GM11168 (cell line): ENCODE measurements at regions not wholly inside any gene's neighbourhood (a gene's known extent, or its start where the extent isn't known, plus 50 kb on each side); places are given as distances from the start of the nearest gene placed in this dataset.
"Not testable (repeated sequence)": the region's sequence is repeated elsewhere in the genome, so short reads cannot be mapped to it uniquely, and the experiment has no call there.

Experiments used
- in situ Hi-C: fragments of 300-500 bp; cut with MboI; formaldehyde crosslinking; loops from one replicate; pipeline ENCODE4 v1.12.0; 2022; ENCODE audit warnings: low sequenced_read_pairs; ENCODE audit not compliant: unreplicated experiment

GRCh38 chr4:128542047-128542446 is 254.4 kb upstream of the PGRMC2 start:
- in situ Hi-C loops, result no loop called here

GRCh38 chr4:128540122-128540521 is 252.5 kb upstream of the PGRMC2 start:
- in situ Hi-C loops, result no loop called here

DNA sequence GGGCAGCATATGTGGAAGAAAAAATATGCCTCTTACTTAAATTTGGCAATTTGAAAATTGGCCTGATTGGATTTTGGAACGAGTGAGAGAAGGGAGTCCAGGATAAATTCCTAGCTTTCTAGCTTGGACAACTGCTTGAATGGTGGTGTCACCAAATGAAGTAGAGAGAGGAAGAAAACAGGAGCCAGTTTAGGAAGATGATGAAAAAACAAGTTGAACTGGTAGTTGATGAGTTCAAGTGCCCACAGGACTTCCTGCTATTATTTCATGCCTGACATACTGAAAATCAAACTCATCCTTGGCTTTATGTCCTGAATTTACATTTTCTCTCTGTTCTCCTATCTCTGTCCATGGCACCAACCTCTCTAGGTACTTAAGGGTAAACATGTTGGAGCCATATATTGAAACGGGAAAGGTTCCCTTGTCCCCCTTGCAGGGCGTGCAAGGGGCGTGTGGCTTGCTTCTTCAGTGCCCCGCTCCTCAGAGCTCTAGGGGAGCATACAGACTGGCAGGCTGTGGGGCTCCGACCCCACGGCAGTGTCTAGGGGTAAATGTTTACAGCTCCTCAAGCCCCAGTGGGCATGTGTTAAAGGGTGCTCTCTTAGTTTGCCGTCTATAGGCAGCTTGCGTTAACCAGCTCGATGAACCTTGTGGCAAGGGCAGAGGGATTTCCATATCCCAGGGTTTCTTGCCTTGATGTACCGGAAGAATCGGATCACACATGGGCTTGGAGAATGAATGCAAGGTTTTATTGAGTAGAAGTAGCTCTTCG is 250.7 kb upstream of the PGRMC2 start:
- in situ Hi-C loops, result no loop called here

- in situ Hi-C loops, result no loop called here
Measured at GRCh38 chr4:128536746-128537145, 249.1 kb upstream of the PGRMC2 start.

DNA sequence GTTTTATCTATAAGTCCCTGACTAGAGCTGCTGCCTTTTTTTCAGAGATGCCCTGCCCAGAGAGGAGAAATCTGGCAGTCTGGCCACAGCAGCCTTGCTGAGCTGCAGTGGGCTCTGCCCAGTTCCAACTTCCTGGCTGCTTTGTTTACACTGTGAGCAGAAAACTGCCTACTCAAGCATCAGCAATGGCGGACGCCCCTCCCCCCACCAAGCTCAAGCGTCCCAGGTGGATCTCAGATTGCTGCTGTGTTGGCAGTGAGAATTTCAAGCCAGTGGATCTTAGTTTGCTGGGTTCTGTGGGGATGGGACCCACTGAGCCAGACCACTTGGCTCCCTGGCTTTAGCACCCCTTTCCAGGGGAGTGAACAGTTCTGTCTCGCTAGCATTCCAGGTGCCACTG is 247.9 kb upstream of the PGRMC2 start:
- in situ Hi-C loops, result not testable (repeated sequence)

GRCh38 chr4:128528793-128529553 is 241.4 kb upstream of the PGRMC2 start:
- in situ Hi-C loops, result no loop called here

GRCh38 chr4:128527946-128528576 is 240.4 kb upstream of the PGRMC2 start:
- in situ Hi-C loops, result no loop called here

GRCh38 chr4:128527351-128527750 is 239.7 kb upstream of the PGRMC2 start:
- in situ Hi-C loops, result no loop called here

- in situ Hi-C loops, result no loop called here
Measured at GRCh38 chr4:128525992-128526630, 238.5 kb upstream of the PGRMC2 start.

DNA sequence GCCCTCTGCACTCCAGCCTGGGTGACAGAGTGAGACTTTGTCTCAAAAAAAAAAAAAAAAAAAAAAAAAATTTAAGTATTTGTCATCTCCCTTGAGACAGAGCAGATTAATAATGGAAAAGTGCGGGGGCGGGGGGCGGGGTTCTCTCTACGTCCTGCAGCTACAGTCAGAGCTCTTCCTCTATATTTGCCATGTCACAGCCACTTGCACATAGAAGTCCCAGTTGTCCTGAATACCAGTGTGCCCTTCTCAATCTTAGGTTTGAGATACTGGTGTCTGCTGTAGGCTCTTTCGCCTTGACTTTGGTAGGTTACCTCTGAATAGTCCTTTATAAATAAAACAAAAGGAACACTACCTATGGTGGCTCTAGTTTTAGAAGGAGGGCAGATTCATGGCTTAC is 237.8 kb upstream of the PGRMC2 start:
- in situ Hi-C loops, result no loop called here

DNA sequence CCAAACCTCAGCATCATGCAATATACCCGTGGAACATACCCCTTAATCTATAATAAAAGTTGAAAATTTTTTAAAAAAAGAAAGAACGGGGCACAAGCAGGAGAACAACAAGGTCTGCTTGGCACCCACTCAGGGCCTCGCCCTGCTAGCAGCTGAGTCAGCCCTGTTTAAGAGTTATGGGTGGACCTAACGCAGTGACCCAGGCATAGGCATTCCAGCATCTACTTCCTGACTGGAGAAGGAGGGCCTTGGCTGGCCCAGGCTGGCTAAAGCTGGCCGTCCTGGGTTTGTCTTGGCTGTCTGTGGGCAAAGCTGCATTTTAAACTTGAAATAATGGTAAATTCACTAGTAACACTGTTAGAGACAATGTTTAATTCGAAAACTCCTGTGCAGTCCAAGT is 236.7 kb upstream of the PGRMC2 start:
- in situ Hi-C loops, result no loop called here

- in situ Hi-C loops, result no loop called here
Measured at GRCh38 chr4:128521648-128522111, 234.1 kb upstream of the PGRMC2 start.

DNA sequence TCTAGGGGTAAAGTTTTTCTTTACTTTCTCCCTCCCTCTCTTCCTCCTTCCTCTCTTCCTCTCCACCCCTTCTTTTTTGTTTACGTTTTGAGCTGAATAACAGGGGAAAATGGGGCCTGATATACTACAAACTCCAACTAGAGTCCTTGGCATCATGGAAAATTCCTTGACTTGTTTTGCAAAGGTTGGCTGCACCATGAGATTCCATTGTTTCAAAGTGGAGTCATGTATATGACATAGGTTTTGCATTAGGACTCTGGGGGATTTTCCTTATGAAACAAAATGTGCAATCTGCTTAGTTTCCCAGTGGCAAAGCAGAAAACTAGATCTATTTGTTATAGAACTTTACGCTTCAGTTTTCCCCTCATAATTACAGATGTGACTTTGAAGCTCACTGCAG is 233.5 kb upstream of the PGRMC2 start:
- in situ Hi-C loops, result no loop called here

- in situ Hi-C loops, result no loop called here
Measured at GRCh38 chr4:128519163-128519830, 231.7 kb upstream of the PGRMC2 start.

DNA sequence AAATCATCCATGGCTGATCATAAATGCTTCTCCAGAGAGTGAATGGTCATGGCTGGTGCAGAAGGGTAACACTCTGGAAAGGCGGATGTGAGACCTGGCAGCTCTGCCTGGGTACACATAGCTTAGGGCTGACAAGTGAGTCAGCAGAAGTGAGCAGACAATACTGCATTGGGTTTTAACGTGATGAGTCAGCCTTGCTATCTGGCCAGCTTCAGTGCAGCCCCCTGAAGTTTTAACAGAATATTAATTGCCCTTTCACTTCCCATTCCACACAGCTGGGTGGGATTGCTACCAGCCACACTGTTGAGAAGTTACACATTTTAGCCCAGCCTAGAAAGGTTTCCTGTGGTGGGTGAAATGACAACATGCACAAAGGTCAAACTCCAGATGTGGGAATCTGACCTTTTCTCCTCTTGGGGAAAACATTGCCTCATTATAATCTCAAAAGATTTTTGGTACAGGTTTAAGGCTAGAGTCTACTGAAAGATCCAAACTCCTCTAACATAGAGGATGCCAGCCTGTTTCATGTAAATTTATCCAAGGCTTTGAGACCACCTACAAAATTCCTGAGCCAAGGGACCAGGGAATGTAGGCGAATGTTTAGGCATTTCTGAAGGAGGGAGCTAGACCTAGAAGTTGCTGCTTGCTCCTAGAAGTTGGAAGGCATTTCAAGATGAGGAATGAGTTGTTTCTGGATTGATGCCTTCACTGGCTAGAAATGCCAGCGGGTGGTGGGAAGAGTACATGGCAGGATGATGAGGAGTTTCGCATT is 230.3 kb upstream of the PGRMC2 start:
- in situ Hi-C loops, result no loop called here

DNA sequence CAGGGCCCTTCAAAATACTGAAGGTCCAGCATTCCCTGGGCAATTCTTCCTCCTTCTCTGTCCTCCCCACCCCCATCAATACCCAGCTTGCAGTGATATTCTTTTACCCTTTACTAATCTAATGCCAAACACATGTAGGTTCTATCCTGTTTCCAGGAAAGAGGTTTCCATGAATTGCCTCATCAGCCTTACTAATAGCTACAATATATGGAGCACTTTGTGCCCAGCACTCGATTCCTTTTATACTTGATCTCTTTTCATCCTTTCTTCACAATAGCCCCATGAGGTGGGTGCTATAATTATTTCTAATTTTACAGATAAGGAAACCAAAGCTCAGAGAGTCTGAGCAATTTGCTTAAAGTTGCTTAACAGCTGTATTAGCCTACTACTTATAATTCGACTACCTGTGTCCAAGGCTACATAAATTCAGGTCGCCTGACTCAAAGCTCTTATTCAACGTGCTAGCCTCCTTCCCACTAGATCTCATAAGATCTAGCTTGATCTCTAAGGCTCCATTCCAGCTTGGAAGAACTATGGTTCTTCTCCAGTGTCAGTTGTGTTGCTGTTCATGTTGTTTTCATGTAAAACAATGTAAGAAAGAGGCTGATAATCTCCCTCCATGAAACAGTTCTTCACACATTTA is 229.6 kb upstream of the PGRMC2 start:
- in situ Hi-C loops, result no loop called here

GRCh38 chr4:128516301-128516969 is 228.8 kb upstream of the PGRMC2 start:
- in situ Hi-C loops, result no loop called here

GRCh38 chr4:128513664-128514484 is 226.3 kb upstream of the PGRMC2 start:
- in situ Hi-C loops, result no loop called here
